ENCODE measurements at regions not wholly inside any gene's neighbourhood (a gene's known extent, or its start where the extent isn't known, plus 50 kb on each side); places are given as distances from the start of the nearest gene placed in this dataset.

DNA sequence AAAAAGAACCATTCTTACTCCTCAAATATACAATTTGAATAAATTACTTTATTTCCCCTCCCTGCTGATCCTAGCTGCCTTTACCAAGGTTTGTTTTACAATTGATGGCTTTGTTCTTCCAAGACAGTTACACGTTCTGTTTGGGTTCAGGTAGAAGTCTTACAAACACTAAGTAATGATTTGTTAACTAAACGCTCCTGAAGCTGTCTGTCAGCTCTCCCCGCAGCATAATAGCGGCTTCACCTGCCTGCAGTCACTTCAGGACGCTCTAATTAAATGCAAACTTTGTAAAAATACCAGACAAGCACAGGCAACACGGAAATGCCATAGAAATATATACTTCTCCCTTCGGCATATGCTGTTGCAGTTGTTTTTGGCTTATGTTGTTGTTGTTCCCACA, 176.4 kb upstream of the MDFIC2 start:
- TF ChIP-seq, protein P1, sequence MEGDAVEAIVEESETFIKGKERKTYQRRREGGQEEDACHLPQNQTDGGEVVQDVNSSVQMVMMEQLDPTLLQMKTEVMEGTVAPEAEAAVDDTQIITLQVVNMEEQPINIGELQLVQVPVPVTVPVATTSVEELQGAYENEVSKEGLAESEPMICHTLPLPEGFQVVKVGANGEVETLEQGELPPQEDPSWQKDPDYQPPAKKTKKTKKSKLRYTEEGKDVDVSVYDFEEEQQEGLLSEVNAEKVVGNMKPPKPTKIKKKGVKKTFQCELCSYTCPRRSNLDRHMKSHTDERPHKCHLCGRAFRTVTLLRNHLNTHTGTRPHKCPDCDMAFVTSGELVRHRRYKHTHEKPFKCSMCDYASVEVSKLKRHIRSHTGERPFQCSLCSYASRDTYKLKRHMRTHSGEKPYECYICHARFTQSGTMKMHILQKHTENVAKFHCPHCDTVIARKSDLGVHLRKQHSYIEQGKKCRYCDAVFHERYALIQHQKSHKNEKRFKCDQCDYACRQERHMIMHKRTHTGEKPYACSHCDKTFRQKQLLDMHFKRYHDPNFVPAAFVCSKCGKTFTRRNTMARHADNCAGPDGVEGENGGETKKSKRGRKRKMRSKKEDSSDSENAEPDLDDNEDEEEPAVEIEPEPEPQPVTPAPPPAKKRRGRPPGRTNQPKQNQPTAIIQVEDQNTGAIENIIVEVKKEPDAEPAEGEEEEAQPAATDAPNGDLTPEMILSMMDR (IDR thresholded peaks at IDR 0.05; ENCODE audit: low read length) = no peak
- no peak for TF ChIP-seq EZH2 (IDR thresholded peaks at IDR 0.05; ENCODE audit: borderline replicate concordance, low read length)

Measured in OCI-LY1 (cell line).